Right lobe of liver (tissue), 6 donors: ENCODE measurements at regions not wholly inside any gene's neighbourhood (a gene's known extent, or its start where the extent isn't known, plus 50 kb on each side); places are given as distances from the start of the nearest gene placed in this dataset.

Source experiments
- ATAC-seq, 4 donors: fragments of 200-7000 bp; cut with Tn5 transposase; one replicate each; pipeline ENCODE4 v1.9.1; 2020; ENCODE audit warnings: mild to moderate bottlenecking in 4 of 4, moderate library complexity in 4 of 4
- DNase-seq, 3 donors: peaks; one replicate each; pipeline ENCODE4 v3.0.0-alpha.2; 2020
- H3K27ac ChIP-seq, 3 donors: fragments of 200-600 bp; one replicate each; pipeline ENCODE4 v1.8.0; 2022
- H3K27me3 ChIP-seq, 2 donors: fragments of 200-600 bp; one replicate each; pipeline ENCODE4 v1.8.0; 2022
- H3K36me3 ChIP-seq, 4 donors: fragments of 200-600 bp; sonication (generic) in 1 of 4; one replicate each; pipeline versions ENCODE4 v1.5.1 to v1.8.0; 2017 to 2022; ENCODE audit warnings: control low read depth in 1 of 4
- H3K4me1 ChIP-seq, 4 donors: fragments of 200-600 bp; sonication (generic) in 1 of 4; one replicate each; pipeline versions ENCODE4 v1.5.1 to v1.8.0; 2017 to 2022; ENCODE audit warnings: control low read depth in 1 of 4
- H3K4me3 ChIP-seq, 3 donors: fragments of 200-600 bp; one replicate each; pipeline ENCODE4 v1.8.0; 2022
- H3K9me3 ChIP-seq, 4 donors: fragments of 200-600 bp; sonication (generic) in 1 of 4; one replicate each; pipeline versions ENCODE4 v1.5.1 to v1.8.0; 2017 to 2022; ENCODE audit warnings: control low read depth in 1 of 4
- CTCF ChIP-seq, 4 donors: fragments of 200-600 bp in 3 of 4; fragments of 450-650 bp in 1 of 4; IDR thresholded peaks; one replicate each; pipeline versions ENCODE4 v1.5.1 to v1.8.0; 2016 to 2022; ENCODE audit warnings: antibody characterized with exemption in 4 of 4, mild to moderate bottlenecking in 2 of 4
- POLR2A ChIP-seq: fragments of 450-650 bp; IDR thresholded peaks from one replicate; pipeline ENCODE4 v1.6.1; 2017; ENCODE audit warnings: antibody characterized with exemption, mild to moderate bottlenecking
- WGBS: methylation state at CpG from one replicate; pipeline ENCODE4 v1.1.6; 2018; ENCODE audit warnings: low coverage, low lambda C conversion rate; ENCODE audit not compliant: insufficient coverage; ENCODE audit errors: missing lambda C conversion rate; 5-methylcytosine and 5-hydroxymethylcytosine counted together
- intact Hi-C, 2 donors: fragments of 100-400 bp; cut with DNase I; formaldehyde crosslinking; loops; one replicate each; pipeline versions ENCODE4 v1.11.2 to v1.14.1; 2022
- small RNA-seq, 2 experiments: library from RNA; depleted of rRNA; stranded (forward); fragments of <200 nt; gene quantifications; one replicate each; pipeline ENCODE3, GENCODE V24; 2016
- donor health status: DM: no; HTN: yes; CAD: no.
- donor health status: DM: no; HTN: no; CAD: no.
- donor health status: DM: no; HTN: no; CAD: no.
- donor health status: DM: no; HTN: yes; CAD: no.
- donor health status: DM: no; HTN: yes; CAD: no.

GRCh38 chr10:107244122-107244521 is 79.6 kb upstream of the SORCS1 start:
- Histone ChIP-seq H3K27ac (no peak overlapping the region), H3K4me1 (no peaks in the 10 kb centered on the region), H3K36me3 (no peaks in the 10 kb centered on the region), H3K9me3 (no peaks in the 10 kb centered on the region), H3K27me3 (no peaks in the 10 kb centered on the region), H3K4me3 (no peak overlapping the region)
- intact Hi-C loops = no loop called here
- ATAC-seq (no peak), DNase-seq (no peak)
- no peak for TF ChIP-seq POLR2A
- no peak for TF ChIP-seq CTCF (IDR thresholded peaks at IDR 0.05)
- WGBS = 55% methylated on average over 4 of the region's 5 CpGs

GRCh38 chr10:107238275-107238674 is 73.8 kb upstream of the SORCS1 start:
- DNase-seq = no peak
- intact Hi-C loops = no loop called here
- no peak for TF ChIP-seq CTCF (IDR thresholded peaks at IDR 0.05)
- TF ChIP-seq POLR2A = no peak
- Histone ChIP-seq H3K36me3 (no peaks in the 10 kb centered on the region), H3K4me3 (no peak overlapping the region), H3K4me1 (no peaks in the 10 kb centered on the region), H3K27me3 (no peaks in the 10 kb centered on the region), H3K27ac (no peak overlapping the region), H3K9me3 (no peaks in the 10 kb centered on the region)
- no peak for ATAC-seq
- 43% methylated on average over 4 of the region's 4 CpGs for WGBS

- Histone ChIP-seq H3K4me3 (no peak overlapping the region), H3K4me1 (no peaks in the 10 kb centered on the region), H3K9me3 (no peaks in the 10 kb centered on the region), H3K36me3 (no peaks in the 10 kb centered on the region), H3K27ac (no peak overlapping the region), H3K27me3 (no peaks in the 10 kb centered on the region)
- no peak for DNase-seq
- intact Hi-C loops = no loop called here
- TF ChIP-seq CTCF (IDR thresholded peaks at IDR 0.05) (no peak), POLR2A (no peak)
- ATAC-seq = no peak
- 8% methylated on average over 1 of the region's 2 CpGs for WGBS
Observed at GRCh38 chr10:107232013-107232412, 67.5 kb upstream of the SORCS1 start.

- Histone ChIP-seq H3K36me3 (no peaks in the 10 kb centered on the region), H3K9me3 (no peaks in the 10 kb centered on the region), H3K27me3 (no peaks in the 10 kb centered on the region), H3K27ac (no peak overlapping the region), H3K4me3 (no peak overlapping the region), H3K4me1 (no peaks in the 10 kb centered on the region)
- no peak for TF ChIP-seq POLR2A
- ATAC-seq = no peak
- no peak for DNase-seq
- intact Hi-C loops = no loop called here
- WGBS = 61% methylated on average over 3 of the region's 4 CpGs
Observed at GRCh38 chr10:107230887-107231286, 66.4 kb upstream of the SORCS1 start.

GRCh38 chr10:107215681-107216080 is 51.2 kb upstream of the SORCS1 start:
- Histone ChIP-seq H3K27ac (no peak overlapping the region), H3K27me3 (no peaks in the 10 kb centered on the region), H3K4me1 (no peaks in the 10 kb centered on the region), H3K9me3 (no peaks in the 10 kb centered on the region), H3K36me3 (no peaks in the 10 kb centered on the region), H3K4me3 (no peak overlapping the region)
- intact Hi-C loops = no loop called here
- ATAC-seq = no peak
- TF ChIP-seq POLR2A (no peak), CTCF (IDR thresholded peaks at IDR 0.05) (no peak)
- DNase-seq = no peak
- WGBS = 21% methylated on average over 1 of the region's 1 CpG

Small RNAs in the stretch of these regions (small RNA-seq; reads per million reads assigned to genes)
- gene AL390123.1 = 0 reads per million in 2 experiments
- gene RNA5SP326 = 0 reads per million in 2 experiments
- gene RNU5B-6P = 0.10 to 0.13 reads per million in 2 experiments
- 0 reads per million in 2 experiments for gene RNU6-839P
